Limb (tissue), 2 donors: ENCODE measurements at regions not wholly inside any gene's neighbourhood (a gene's known extent, or its start where the extent isn't known, plus 50 kb on each side); places are given as distances from the start of the nearest gene placed in this dataset.

Experiments used
- DNase-seq, 2 donors: peaks; one replicate each; pipeline ENCODE4 v3.0.0-alpha.2; 2016; ENCODE audit errors: extremely low spot score in 2 of 2

DNA sequence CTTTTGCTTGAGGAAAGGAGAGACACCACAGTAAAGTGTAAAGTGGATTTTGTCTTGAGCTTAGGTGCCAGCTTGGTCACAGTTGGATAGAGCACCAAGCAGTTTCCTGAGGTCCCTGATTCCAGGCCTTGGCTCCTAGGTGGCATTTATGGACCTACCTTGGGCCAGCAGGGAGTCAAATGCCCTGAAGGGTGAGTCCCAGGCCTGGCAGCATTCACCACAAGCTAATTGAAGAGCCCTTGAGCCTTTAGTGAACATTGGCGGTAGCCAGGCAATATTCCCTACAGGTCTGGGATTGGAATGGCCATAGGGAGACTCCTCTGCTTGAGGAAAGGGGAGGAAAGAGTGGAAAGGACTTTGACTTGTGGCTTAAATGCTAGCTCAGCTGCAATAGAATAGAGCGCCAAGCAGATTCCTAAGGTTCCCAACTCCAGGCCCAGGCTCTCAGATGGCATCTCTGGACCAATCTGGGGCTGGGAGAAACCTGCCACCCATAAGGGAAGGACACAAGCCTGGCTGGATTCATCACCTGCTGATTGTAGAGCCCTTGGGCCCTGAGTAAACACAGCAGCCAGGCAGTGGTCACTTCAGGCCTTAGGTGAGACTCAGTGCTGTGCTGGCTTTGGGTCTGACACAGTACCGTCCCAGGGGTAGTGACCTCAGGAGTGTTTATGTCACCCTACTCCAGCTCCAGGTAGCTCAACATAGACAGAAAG, 137.5 kb upstream of the OTOS start:
- DNase-seq, result no peak

DNA sequence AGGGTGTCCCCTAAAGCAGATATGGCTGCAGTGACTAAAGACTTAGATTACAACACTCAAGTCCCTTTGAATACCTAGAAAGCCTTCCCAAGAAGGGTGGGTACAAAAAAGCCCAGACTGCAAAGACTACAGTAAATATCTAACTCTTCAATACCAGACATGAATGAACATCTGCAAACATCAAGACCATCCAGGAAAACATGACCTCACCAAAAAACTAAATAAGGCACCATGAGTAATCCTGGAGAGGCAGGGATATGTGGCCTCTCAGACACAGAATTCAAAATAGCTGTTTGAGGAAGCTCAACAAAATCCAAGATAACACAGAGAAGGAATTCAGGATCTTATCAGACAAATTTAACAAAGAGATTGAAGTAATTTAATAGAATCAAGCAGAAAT, 138.2 kb upstream of the OTOS start:
- DNase-seq, result no peak

DNA sequence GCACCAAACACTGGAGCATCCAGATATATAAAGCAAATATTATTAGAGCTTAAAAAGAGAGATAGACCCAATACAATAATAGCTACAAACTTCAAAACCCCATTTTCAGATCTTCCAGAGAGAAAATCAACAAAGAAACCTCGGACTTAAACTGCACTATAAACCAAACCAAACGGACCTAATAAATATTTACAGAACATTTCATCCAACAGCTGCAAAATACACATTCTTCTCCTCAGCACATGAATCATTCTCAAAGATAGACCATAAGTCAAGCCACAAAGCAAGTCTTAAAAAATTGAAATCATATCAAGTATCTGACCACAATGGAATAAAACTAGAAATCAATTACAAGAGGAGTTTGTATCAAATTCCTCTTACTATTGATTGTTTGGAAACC, 140.2 kb upstream of the OTOS start:
- no peak for DNase-seq

DNA sequence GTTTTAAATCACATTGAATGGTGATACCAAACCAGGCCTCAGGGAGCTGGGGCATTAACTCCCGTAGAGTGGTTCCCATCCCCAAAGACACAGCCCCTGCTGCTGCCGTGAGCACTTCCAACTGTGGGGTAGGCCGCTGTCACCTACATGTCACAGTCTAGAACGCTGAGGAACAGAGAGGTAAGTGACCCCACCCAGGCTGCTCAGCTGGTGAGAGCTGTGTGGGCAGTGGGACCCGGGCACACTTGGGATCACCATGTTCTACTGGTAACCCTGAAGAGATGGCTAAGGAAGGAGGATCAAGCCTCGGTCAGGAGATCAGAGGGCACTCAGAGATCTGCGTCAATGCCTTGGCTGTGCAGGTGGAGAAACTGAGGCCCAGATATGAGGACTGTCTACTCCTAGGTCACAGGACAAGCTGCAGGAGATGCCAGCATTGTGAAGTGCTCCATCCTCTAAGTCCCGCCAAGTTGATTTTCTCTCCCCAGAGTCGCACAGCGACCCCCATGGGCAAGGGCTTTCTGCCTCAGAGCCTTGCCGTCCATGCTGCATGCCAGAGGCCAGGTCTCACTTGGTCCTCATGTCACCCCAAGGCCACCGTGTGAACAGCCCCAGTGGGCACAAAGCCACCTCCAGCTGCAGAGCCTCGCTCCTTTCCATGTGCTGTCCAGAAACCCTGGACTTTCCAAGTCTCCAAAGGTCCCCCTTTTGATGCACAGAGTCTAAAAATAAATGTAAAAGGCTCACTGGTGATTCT, 144.2 kb upstream of the OTOS start:
- no peak for DNase-seq

DNA sequence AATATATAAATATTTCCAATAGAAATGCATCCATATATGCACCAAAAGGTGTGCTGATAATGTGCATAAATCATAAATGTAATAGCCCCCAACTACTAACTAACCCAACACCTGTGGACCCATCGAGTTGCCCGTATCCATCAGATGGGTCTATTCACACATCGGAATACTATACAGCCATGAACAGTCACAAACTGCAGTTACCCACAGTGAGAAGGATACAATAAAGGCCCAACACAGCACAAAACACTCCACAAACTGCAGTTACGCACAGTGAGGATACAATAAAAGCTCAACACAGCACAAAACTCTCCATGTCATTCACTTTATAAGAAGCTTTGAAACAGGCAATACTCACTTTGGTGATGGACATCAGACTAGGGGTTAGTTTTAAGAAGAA, 145.3 kb upstream of the OTOS start:
- no peak for DNase-seq

DNA sequence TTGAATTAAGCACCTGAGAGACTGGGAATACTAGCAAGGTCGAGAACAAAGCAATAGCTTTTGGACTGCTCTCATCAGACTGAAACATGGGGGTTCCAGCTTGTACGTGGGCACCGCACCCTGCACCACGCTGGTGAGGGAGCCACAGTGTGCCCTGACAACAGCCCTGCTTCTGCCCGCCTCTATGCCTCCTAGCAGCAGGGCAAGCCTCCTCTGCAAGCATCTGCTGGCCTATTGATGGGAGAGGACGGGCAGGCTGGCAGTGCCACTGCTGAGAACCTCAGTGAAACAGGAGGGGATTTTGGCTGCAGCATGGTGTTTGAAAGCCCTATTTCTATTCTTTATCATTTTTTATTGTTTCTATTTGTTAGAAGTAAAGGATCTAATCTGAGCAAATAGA, 146.1 kb upstream of the OTOS start:
- DNase-seq, result no peak

DNA sequence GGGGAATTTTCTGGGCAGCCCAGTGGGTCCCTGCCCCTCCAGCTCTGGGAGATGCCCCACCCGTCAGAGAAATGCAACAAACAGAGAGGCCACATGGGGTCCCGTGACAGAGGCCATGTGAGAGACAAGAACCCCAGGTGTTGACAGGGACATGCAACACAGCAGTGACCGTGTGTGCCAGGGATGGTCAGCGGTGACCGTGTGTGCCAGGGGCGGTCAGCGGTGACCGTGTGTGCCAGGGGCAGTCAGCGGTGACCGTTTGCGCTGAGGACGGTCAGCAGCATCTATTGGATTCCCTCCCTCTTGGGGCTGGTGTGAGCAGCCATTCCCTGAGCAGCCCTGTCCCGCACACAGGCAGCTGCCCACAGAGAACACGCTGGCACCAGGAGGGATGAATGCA, 146.6 kb upstream of the OTOS start:
- DNase-seq, result no peak

DNA sequence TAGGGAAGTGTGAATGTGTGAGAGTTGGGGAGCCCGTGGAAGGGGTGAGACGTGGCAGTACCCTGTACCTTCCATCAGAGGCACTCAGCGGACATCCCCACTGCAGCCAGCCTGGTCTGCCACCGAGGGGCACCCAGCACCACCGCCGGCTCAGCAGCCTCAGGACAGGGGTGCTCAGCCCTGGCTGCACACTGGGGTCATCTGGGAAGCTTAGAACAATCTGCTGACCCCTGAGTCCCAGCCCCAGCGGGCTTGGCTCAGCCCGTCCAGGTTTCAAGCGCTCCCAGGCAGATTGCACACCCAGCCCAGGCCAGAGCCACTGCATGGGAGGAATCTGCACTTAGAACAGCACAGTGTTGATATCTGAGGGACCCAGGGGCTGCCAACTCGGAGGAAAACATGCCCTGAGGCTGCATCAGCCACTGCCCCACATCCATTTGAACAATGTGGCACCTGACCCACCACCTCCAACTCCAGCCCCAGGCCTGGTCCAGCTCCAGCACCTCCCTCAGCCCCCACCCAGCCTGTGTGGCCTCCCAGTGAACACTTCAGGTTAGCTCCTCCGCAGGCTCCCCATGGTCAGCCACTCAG, 147.1 kb upstream of the OTOS start:
- no peak for DNase-seq

DNA sequence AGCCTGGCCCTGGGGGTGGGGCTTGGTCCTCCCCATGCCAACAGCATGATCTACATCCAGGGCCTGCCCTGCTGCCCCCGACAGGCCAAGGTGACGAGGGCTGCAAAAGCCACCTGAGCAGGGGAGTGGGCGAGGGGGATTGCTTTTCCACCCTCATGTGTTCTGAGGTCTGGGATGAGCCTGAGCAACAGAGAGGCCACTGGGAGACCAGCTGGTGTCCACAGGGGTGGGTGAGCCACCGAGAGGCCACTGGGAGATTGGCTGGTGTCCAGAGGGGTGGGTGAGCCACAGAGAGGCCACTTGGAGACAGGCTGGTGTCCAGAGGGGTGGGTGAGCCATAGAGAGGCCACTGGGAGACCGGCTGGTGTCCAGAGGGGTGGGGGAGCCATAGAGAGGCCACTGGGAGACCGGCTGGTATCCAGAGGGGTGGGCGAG, 147.4 kb upstream of the GPC1 start:
- no peak for DNase-seq

DNA sequence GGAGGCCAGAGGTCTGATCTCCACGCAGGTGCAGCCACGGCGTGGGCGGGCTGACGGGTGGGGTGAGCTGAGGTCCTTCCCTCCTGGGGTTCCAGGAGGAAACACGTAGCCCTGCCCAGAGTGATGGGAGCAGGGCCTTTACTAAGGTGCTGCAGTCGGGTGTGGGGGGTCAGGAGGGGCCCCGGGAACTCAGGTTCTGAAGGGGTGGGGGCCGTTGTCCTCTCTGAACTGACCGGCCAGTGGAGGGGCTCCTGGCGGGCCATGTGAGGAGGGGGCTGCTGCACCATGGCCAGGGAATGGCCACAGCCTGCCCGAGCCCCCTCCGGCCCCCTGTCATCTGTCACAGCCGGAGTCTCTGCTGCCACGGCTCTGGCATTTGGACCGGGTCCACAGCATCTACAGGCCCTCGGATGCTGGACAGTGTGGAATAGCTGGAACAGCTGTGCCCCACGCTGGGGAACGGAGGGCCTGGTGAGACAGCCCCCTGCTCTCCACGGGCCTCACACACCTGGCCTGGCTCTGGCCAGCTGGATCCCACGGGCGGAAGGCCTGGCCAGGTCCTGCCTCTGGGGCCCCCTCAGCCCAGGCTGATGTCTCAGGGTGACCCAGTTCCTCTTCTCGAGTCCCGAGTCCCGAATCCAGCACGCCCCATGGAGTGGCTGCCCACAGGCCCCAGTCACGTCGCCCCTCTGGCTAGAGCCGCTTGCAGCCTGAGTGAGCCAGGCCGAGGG, 145.6 kb upstream of the GPC1 start:
- no peak for DNase-seq

DNA sequence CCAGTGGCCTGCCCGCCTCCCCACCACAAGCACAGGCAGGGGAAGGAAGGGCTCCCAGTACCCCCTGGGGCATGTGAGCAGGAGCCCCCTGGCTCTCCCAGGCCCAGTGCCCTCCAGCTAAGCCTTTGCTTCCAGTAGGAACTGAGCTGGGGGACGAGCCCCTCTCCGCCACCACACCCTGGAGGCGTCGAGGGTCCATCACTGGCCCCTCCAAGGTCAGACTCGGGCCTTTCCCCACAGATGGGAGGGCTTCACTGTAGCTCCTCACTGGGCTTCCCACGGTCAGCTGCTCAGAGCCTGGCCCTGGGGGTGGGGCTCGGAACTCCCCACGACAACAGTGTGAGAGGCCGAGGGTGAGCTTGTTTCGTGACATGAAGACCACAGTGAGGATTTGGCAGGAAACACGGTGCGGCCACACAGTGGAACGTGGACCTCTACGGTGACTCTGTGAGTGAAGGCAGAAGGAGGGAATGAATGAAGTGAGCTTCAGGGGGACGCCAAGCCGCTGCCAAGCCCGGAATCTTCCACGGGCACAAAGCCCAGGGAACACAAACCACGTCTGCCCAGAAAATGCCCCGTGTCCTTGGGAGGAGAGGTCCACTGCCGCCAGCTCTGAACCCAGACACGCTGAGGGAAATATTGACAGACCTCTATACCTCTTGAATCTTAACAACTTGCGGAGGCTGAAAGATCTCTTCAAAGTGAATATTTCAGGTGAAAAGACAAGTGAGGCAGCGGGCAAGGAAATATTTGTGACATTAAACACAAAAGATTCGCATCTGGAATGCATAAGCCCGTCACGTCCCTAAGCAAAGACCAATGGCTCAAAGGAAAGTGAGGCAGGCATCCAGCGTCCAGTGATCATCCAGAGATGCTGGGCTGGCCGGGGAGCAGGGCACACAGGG, 144.8 kb upstream of the GPC1 start:
- no peak for DNase-seq

DNA sequence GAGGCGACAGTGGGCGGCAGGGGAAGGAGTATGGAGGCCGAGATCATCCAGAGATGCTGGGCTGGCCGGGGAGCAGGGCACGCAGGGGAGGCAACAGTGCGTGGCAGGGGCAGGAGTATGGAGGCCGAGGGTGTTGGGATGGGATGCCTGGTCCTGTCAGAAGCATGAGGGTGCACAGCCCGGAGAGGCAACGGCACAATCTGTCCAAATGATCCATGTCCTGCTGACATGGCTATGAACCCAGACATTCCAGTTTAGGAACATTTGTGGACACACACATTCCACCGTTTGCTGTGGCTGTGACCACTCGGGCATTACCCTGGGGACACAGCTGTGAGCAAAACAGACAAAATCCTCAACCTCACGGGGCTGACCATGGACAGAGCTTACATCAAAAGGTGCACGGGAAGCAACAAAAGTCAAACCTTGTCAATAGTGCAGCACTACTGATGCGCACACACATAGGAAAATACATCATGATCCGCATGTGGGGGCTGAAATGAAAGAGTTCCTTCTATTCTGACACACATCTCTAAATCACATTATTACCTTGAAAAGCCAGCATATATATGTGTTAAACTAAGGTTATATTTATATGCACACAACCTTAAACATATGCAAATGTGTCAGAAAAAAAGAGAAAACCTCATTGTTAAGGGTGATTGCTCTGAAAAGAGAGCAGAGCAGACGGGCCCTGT, 144.0 kb upstream of the GPC1 start:
- no peak for DNase-seq

DNA sequence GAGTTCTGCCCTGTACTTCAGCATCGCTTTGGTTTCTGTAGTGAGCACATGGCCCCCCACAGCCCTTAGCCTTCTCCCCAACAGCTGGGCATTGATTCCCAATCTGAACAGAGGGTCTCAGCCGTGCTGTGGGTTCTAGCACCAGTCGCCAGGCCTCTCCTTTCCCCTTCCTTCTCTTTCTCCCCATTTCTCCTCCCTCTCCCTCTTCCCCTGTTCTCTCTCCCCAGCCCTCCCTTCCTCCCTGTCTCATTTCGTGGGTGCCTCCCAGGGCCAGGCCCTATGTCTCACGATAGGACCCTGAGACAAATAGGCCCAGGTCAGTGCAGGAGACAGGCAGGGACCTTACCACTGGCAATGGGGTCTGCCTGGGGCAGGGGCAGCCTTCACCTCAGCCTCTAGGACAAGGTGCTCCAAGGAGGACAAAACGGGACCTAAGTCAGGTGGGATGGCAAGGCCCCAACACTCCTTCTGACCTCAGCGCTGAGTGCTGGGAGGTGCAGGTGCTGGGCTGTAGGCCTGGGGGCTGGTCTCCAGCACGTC, 143.4 kb upstream of the GPC1 start:
- DNase-seq, result no peak

DNA sequence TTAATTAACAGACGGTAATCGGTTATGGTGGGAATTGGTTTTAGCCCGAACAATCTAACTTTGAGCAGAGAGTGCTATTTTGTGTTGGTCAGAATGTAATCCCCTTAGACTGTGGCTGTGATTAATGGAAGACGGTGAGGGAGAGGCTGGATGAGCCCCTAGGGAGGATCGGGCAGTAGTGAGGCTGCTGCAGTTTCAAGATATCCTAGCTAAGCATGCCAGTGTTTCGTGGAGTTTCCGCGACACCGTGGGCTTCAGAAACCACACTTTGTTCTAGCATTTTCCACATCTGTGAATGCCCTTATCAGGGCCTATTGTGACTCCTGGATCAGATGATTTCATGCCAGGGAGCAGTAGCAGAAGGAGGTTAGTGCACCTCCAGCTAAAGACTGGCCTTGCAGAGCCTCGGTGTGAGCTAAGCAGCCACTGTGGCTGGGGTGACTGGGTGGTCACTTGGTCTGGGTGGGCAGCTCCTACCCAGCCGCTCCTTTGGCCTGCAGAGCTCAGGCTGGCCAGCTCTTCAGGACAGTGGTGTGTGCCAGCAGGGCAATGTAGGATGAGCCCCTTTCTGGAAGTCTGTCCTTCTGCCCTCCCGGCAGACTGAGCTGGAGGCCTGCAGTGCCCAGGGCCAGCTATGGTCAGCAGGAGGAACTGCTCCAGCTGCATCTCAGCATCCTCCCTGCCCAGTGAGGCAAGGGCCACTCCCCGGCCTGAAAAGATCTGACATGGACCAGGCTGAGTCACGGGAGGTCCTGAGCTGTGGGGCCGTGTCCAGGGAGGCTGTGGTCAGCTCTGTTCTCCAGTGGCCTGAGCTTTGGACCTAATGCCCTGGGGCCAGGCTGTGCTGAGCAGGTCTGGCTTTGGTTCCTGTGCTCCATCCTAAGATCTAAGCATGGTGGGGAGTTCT, 142.6 kb upstream of the GPC1 start:
- no peak for DNase-seq

DNA sequence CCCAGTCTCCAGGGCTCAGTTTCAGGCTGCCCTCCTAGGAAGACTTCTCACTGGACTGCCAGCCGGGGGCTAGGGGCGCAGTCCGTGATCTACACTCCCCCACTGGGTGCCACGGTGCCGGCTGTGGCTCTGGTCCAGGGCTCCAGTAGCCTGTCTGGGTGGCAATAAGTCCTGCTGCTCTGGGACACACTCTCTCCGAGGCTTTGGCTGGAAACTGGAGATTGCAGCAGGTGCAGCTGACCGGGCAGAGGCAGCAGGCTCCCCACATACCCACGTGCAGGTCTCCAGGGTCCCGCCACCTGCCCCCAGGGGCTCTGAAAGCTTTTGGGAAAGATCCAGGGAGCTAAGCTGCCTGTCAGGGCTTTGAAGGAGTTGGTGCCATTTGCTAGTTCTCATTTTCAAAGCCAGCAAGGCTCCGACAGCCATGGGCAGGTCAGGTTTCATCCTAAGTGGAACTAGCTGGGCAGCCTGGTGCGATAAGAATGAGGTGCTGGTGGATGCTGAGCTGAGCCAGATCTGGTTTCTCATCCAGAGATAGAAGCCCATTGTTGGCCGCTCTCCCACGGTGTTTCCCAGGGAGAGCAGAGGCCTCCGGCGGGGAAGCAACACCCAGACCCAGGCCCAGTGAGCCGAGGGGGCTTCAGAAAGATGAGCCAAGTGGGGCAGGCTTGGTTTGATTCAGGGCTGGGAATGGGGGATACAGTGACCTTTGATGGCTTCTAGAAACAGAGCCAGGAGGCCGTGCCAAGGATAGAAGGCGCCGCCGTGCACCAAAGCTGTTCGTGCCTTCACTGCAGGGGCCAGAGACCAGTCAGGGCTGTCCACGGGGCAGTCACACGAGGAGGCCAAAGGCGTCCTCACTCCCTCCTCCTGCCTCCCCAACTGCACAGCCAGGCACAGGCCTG, 141.7 kb upstream of the GPC1 start:
- peak; percentile 47 to 68 for DNase-seq

DNA sequence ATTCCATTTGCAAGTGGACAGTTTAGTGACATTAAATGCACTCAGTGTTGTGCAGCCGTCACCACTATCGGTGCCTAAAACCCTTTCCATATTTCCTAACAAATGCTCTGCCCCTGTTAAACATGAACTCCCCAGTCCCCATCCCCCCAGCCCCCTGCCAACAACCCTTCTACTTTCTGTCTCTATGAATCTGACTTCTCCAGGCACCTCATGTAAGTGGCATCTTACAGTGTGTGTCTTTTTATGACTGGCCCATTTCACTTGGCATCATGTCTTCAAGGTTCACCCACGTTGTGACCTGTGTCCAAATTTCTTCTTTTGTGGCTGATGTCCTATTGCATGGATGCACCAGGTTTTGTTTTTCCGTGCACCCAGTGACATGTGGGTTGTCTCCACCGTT, 140.9 kb upstream of the GPC1 start:
- no peak for DNase-seq

DNA sequence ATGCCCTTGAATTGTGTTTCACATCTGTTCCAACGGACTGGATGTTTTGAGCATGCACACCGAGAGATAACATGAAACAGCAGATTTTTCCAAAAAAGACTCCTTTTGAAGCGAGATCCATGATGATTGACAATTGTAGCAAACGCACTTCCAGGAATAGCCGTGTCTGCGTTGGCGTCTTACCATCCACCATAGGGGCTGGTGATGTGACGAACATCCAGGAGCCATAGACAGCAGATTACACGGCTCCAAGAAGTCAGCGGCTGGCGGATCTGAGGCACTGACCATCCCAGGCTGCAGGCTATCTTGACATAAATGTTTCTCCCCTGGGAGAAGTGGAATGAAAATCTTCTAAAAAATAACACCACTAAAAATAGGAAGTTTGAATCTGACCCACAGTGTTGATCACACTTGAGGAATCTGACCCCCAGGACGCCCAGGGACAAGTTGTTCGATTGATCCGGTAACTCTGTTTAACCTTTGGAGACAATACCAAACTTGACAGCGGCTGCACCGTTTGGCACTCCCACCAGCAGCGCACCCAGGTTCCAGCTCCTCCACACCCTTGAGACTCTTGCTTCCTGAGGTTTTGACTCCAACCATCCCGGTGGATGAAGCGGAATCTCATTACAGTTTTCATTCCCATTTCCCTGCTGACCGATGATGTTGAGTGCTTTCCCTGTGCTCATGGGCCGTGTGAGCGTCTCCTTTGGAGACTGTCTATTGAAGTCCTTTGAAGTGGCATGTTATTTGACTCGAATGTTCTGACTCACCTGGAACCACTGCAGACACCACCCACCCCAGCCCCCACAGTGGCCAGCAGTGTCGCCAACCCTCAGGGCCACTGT, 140.0 kb upstream of the GPC1 start:
- no peak for DNase-seq
